ENCODE measurements at regions not wholly inside any gene's neighbourhood (a gene's known extent, or its start where the extent isn't known, plus 50 kb on each side); places are given as distances from the start of the nearest gene placed in this dataset.

DNA sequence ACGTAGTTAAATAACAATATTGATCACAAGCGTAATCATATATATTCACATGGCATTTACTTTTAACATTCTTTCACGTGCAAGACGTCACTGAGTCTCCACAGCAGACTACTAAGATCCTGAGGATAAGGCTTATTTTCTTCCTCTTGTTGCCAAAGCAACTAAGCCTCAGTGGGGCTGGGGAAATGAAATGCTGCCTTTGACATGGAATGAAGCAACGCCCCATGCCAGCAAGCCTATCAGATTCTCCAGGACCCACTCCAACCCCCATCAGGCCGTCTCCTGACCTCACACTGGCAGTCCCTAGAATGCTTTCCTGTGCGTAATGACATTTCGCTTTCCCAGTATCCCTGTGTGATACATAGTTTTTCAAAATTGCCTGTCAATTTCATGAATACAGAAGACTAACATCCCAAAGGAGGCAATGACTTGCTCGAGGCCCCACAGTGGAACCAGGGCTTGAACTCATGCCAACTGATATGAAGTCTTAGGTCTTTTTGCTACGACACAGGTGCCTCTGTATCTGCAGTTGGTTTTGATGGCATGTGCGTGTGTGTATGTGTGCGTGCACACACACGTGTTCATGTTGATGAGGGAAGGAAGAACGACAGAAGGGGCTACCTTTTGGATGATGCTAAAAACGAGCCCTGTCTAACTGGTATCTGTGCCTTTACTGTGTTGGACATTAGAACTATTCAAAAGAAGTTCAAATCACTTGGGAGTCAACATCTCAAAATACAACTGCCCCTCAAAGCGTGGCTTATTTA is 239.1 kb downstream of the VRK1 start:
- no peak for TF ChIP-seq CTCF (IDR thresholded peaks at IDR 0.05)
- TF ChIP-seq ZFX (IDR thresholded peaks at IDR 0.05; ENCODE audit: borderline replicate concordance), result no peak
